ENCODE measurements at regions not wholly inside any gene's neighbourhood (a gene's known extent, or its start where the extent isn't known, plus 50 kb on each side); places are given as distances from the start of the nearest gene placed in this dataset.

GRCh38 chr10:32130788-32131187, 74.6 kb upstream of the KIF5B start:
- WGBS, 3 donors = 82 to 90% (median 89%) methylated on average over 2 of the region's 2 CpGs
- Histone ChIP-seq H3K4me3 (no peak overlapping the region), H3K27me3 (no peaks in the 10 kb centered on the region), H3K9me3 (no peaks in the 10 kb centered on the region), H3K27ac (no peak overlapping the region), H3K36me3 (no peaks in the 10 kb centered on the region), H3K4me1 (ENCODE audit: insufficient read depth) (no peaks in the 10 kb centered on the region)
- TF ChIP-seq, protein P1, sequence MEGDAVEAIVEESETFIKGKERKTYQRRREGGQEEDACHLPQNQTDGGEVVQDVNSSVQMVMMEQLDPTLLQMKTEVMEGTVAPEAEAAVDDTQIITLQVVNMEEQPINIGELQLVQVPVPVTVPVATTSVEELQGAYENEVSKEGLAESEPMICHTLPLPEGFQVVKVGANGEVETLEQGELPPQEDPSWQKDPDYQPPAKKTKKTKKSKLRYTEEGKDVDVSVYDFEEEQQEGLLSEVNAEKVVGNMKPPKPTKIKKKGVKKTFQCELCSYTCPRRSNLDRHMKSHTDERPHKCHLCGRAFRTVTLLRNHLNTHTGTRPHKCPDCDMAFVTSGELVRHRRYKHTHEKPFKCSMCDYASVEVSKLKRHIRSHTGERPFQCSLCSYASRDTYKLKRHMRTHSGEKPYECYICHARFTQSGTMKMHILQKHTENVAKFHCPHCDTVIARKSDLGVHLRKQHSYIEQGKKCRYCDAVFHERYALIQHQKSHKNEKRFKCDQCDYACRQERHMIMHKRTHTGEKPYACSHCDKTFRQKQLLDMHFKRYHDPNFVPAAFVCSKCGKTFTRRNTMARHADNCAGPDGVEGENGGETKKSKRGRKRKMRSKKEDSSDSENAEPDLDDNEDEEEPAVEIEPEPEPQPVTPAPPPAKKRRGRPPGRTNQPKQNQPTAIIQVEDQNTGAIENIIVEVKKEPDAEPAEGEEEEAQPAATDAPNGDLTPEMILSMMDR (IDR thresholded peaks at IDR 0.05) = no peak
- TF ChIP-seq POLR2A (IDR thresholded peaks at IDR 0.05) (no peak), EP300 (IDR thresholded peaks at IDR 0.05) (no peak)
- intact Hi-C loops (cut with DNase I) = no loop called here
- no peak for DNase-seq

DNA sequence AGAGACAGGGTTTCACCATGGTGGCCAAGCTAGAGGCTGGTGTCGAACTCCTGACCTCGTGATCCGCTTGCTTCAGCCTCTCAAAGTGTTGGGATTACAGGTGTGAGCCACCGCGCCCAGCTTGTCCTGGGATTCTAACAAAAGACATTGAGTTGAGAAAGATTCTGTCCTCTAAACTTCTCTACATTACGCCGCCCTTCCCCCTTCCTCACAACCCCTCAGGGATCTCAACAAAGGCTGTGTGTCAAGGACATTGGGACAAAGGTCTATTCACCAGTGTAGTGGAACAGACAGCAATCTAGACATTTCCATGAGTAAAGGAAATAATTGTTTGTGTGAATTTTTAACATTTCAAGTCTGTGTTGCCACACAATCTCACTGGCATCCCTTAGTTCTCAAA, 68.8 kb upstream of the KIF5B start:
- no peak overlapping the region for H3K4me3 ChIP-seq
- no peak for DNase-seq
- H3K4me1 ChIP-seq (ENCODE audit: insufficient read depth) = no peaks in the 10 kb centered on the region
- no peaks in the 10 kb centered on the region for H3K27me3 ChIP-seq
- no peaks in the 10 kb centered on the region for H3K36me3 ChIP-seq
- intact Hi-C loops (cut with DNase I) = no loop called here
- WGBS, 3 donors = 87 to 97% (median 97%) methylated on average over 7 of the region's 7 CpGs
- H3K27ac ChIP-seq = no peak overlapping the region
- peaks cover 0 to 11% of the 10 kb centered on the region in 2 donors for H3K9me3 ChIP-seq
- TF ChIP-seq POLR2A (IDR thresholded peaks at IDR 0.05) (no peak), EP300 (IDR thresholded peaks at IDR 0.05) (no peak)
- TF ChIP-seq, protein P1 (IDR thresholded peaks at IDR 0.05) = no peak

- H3K27me3 ChIP-seq = no peaks in the 10 kb centered on the region
- no peak overlapping the region for H3K4me3 ChIP-seq
- no peaks in the 10 kb centered on the region for H3K36me3 ChIP-seq
- no peak overlapping the region for H3K27ac ChIP-seq
- TF ChIP-seq EP300 (IDR thresholded peaks at IDR 0.05) (no peak), POLR2A (IDR thresholded peaks at IDR 0.05) (no peak)
- TF ChIP-seq, protein P1 (IDR thresholded peaks at IDR 0.05) = no peak
- DNase-seq = no peak
- no peaks in the 10 kb centered on the region for H3K4me1 ChIP-seq (ENCODE audit: insufficient read depth)
- H3K9me3 ChIP-seq = peaks cover 0 to 11% of the 10 kb centered on the region in 2 donors
- 88 to 94% (median 88%) methylated on average over 4 of the region's 4 CpGs for WGBS, 3 donors
- intact Hi-C loops (cut with DNase I) = no loop called here
These were observed 66.8 kb upstream of the KIF5B start for GRCh38 chr10:32123021-32123420.

- peaks cover 0 to 11% of the 10 kb centered on the region in 2 donors for H3K9me3 ChIP-seq
- DNase-seq = no peak
- H3K27me3 ChIP-seq = no peaks in the 10 kb centered on the region
- intact Hi-C loops (cut with DNase I) = no loop called here
- no peak overlapping the region for H3K27ac ChIP-seq
- 92 to 98% (median 97%) methylated on average over 4 of the region's 4 CpGs for WGBS, 3 donors
- H3K36me3 ChIP-seq = no peaks in the 10 kb centered on the region
- no peaks in the 10 kb centered on the region for H3K4me1 ChIP-seq (ENCODE audit: insufficient read depth)
- H3K4me3 ChIP-seq = no peak overlapping the region
- TF ChIP-seq, protein P1 (IDR thresholded peaks at IDR 0.05) = no peak
- no peak for TF ChIP-seq POLR2A (IDR thresholded peaks at IDR 0.05)
- no peak for TF ChIP-seq EP300 (IDR thresholded peaks at IDR 0.05)
These were observed 65.4 kb upstream of the KIF5B start for GRCh38 chr10:32121648-32122047.

All from ovary (tissue), 7 donors.